ENCODE measurements at regions not wholly inside any gene's neighbourhood (a gene's known extent, or its start where the extent isn't known, plus 50 kb on each side); places are given as distances from the start of the nearest gene placed in this dataset.

- CTCF ChIA-PET (ENCODE audit: unreplicated experiment) = no interaction called here
- H3K4me2 ChIP-seq (ENCODE audit: low read length) = no peak overlapping the region
- TF ChIP-seq CTCF (conservative IDR thresholded peaks at IDR 0.05; ENCODE audit: low read length) = no peak
- no peak for TF ChIP-seq EZH2phosphoT487 (IDR thresholded peaks at IDR 0.05; ENCODE audit: borderline replicate concordance, low read depth, low read length)
These were observed 144.0 kb upstream of the NRIP1 start for GRCh38 chr21:15208786-15209185.

GRCh38 chr21:15209224-15209623, 144.4 kb upstream of the NRIP1 start:
- ChIA-PET POLR2A (no interaction called here), CTCF (ENCODE audit: unreplicated experiment) (no interaction called here)
- H3K9me3 ChIP-seq (ENCODE audit: low read length) = no peaks in the 10 kb centered on the region
- no peak overlapping the region for H3K4me3 ChIP-seq (ENCODE audit: low read depth, low read length, poor library complexity, severe bottlenecking)
- no peak for TF ChIP-seq CTCF (conservative IDR thresholded peaks at IDR 0.05; ENCODE audit: low read length)
- H3K27ac ChIP-seq (ENCODE audit: low read depth, low read length, poor library complexity, severe bottlenecking) = no peak overlapping the region
- H3K4me2 ChIP-seq (ENCODE audit: low read length) = no peak overlapping the region
- no peaks in the 10 kb centered on the region for H3K4me1 ChIP-seq (ENCODE audit: insufficient read depth, low read length, poor library complexity, severe bottlenecking)
- no peak overlapping the region for H2AFZ ChIP-seq (ENCODE audit: low read length)
- no TSS peak for BruUV-seq (replicated peaks)
- DNase-seq (ENCODE audit: low spot score) = no peak
- no peaks in the 10 kb centered on the region for H3K79me2 ChIP-seq (ENCODE audit: insufficient read depth, low read depth, low read length)
- no peaks in the 10 kb centered on the region for H4K20me1 ChIP-seq (ENCODE audit: insufficient read depth, low read length)
- H3K9me2 ChIP-seq (ENCODE audit: insufficient read depth, low read length) = no peaks in the 10 kb centered on the region
- H3K36me3 ChIP-seq (ENCODE audit: insufficient read depth, low read length) = no peaks in the 10 kb centered on the region
- intact Hi-C loops (cut with micrococcal nuclease; ENCODE audit: unreplicated experiment) = no loop called here

More at GRCh38 chr21:15208786-15209185, 144.0 kb upstream of the NRIP1 start:
- Histone ChIP-seq H3K4me3 (ENCODE audit: low read depth, low read length, poor library complexity, severe bottlenecking) (no peak overlapping the region), H3K27ac (ENCODE audit: low read depth, low read length, poor library complexity, severe bottlenecking) (no peak overlapping the region), H3K9me3 (ENCODE audit: low read length) (no peaks in the 10 kb centered on the region), H3K9me2 (ENCODE audit: insufficient read depth, low read length) (no peaks in the 10 kb centered on the region), H4K20me1 (ENCODE audit: insufficient read depth, low read length) (no peaks in the 10 kb centered on the region), H3K79me2 (ENCODE audit: insufficient read depth, low read depth, low read length) (no peaks in the 10 kb centered on the region), H3K4me1 (ENCODE audit: insufficient read depth, low read length, poor library complexity, severe bottlenecking) (no peaks in the 10 kb centered on the region), H2AFZ (ENCODE audit: low read length) (no peak overlapping the region), H3K36me3 (ENCODE audit: insufficient read depth, low read length) (no peaks in the 10 kb centered on the region)
- no peak for DNase-seq (ENCODE audit: low spot score)
- BruUV-seq (replicated peaks) = no TSS peak
- POLR2A ChIA-PET = no interaction called here
- intact Hi-C loops (cut with micrococcal nuclease; ENCODE audit: unreplicated experiment) = no loop called here

- Histone ChIP-seq H3K9me2 (ENCODE audit: insufficient read depth, low read length) (no peaks in the 10 kb centered on the region), H2AFZ (ENCODE audit: low read length) (no peak overlapping the region), H3K4me1 (ENCODE audit: insufficient read depth, low read length, poor library complexity, severe bottlenecking) (no peaks in the 10 kb centered on the region), H3K36me3 (ENCODE audit: insufficient read depth, low read length) (no peaks in the 10 kb centered on the region), H3K4me3 (ENCODE audit: low read depth, low read length, poor library complexity, severe bottlenecking) (no peak overlapping the region), H3K27ac (ENCODE audit: low read depth, low read length, poor library complexity, severe bottlenecking) (no peak overlapping the region), H4K20me1 (ENCODE audit: insufficient read depth, low read length) (no peaks in the 10 kb centered on the region), H3K79me2 (ENCODE audit: insufficient read depth, low read depth, low read length) (no peaks in the 10 kb centered on the region), H3K9me3 (ENCODE audit: low read length) (no peaks in the 10 kb centered on the region), H3K4me2 (ENCODE audit: low read length) (no peak overlapping the region)
- POLR2A ChIA-PET = no interaction called here
- no peak for DNase-seq (ENCODE audit: low spot score)
- intact Hi-C loops (cut with micrococcal nuclease; ENCODE audit: unreplicated experiment) = no loop called here
- CTCF ChIA-PET (ENCODE audit: unreplicated experiment) = no interaction called here
- no peak for TF ChIP-seq CTCF (conservative IDR thresholded peaks at IDR 0.05; ENCODE audit: low read length)
- TF ChIP-seq EZH2phosphoT487 (IDR thresholded peaks at IDR 0.05; ENCODE audit: borderline replicate concordance, low read depth, low read length) = no peak
- no TSS peak for BruUV-seq (replicated peaks)
These were observed 145.5 kb upstream of the NRIP1 start for GRCh38 chr21:15210235-15210678.

Measured in OCI-LY7 (cell line).